ENCODE measurements at regions not wholly inside any gene's neighbourhood (a gene's known extent, or its start where the extent isn't known, plus 50 kb on each side); places are given as distances from the start of the nearest gene placed in this dataset.

DNA sequence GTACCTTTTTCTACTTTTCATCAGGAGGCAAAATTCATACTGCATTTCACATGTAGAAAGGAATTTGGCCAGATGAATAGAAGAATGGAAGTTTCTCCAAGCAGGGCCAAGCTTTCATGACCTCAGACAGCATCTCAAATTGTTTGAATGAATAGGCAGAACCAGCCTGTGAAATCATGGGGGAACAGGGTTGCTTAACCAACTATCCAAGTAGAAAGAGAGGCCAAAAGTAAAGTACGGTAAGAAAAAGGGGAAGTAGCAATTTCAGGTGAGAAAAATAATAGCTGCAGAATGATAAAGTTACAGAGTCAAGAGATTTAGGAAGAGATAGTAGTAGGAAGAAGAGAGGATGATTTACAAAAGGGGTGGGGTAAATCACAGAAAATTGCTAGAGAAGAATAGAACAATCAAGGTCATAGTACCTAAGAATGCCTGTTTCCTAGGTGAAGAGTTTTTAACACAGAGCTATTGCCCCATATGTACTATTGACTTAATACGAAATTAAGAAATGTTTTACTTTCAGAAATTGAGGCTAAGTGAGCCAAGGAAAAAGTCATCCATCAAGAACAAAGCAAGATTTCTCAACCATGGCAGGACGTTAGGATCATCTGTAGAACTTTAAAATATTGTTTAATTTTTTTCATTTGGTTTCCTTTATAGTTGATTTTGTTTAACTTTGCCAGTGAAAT, 177.1 kb upstream of the TET2 start:
- peak; percentile 7 for DNase-seq

DNA sequence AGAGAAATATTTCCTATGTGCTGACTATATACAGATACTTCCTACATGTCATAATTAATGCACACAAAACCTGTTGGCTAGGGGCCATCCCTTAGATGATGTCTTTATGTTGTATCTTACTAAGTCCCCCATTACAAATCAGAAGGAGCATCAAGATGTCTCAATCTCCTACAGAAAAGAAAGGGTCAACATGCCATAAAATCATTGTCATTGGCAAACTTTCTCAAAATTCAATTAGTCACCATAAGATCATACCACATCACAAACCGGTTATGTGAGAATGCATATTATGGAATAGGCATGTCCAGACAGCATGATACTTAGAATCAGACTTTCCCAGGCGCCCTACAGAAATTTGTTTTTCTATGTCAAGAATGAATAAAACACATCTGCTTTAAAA, 175.2 kb upstream of the TET2 start:
- DNase-seq = no peak

DNA sequence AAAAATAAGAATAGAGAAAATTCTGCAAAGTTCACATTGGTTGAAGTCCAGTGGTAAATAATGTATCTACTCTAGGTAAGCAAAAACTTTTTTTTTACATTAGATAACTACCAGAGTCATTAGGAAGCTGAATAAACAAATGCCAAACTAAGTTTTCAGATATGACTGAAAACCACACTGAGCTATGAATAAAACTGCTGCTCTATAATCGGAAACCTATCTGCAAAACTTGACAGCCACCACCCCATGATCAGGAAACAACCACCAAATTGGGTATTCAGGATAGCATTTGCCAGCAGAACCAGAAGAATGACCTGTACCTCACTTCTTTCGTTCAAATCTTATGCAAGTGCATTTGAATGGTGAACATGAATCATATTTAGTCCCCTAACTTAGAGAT, 173.0 kb upstream of the TET2 start:
- DNase-seq = peak; percentile 9

DNA sequence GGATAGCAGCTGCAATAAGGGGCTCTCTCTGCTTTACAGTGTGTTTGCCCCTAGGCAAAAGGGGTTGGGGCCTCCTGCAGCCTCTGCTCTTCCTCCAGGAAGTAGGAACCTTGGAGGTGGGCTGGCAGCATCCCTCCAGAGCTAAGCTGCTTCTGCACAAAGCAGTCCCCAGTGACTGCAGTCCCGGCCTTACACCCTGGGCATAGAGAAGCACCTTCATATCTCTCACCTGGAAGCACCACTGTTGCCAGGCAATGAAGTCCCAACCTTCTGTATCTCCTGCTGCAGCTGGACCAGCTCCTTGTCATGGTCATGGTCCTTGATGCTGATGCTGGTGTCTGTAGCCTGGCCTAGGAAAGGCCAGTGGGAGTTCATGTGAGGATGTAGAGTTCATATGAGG, 171.1 kb upstream of the TET2 start:
- DNase-seq = no peak

DNA sequence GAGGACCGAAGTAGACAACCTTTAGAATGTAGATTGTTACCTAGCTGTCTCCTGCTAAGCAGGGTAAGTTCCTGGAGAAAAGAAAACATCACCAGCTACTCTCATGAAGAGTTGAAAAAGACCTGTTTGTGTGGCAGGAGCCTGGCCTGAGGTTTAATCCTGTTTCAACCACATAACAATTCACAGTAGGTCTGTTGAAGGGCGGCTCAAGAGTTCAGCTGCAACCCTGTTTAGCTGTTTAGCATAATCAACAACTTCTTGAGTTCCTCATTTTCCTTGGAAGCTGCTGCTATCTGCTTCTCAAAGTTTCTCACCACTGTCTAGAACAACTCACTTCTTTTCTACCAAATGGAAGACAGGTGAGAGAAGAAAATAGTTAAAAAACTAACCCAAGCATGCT, 170.4 kb upstream of the TET2 start:
- DNase-seq = peak; percentile 23

DNA sequence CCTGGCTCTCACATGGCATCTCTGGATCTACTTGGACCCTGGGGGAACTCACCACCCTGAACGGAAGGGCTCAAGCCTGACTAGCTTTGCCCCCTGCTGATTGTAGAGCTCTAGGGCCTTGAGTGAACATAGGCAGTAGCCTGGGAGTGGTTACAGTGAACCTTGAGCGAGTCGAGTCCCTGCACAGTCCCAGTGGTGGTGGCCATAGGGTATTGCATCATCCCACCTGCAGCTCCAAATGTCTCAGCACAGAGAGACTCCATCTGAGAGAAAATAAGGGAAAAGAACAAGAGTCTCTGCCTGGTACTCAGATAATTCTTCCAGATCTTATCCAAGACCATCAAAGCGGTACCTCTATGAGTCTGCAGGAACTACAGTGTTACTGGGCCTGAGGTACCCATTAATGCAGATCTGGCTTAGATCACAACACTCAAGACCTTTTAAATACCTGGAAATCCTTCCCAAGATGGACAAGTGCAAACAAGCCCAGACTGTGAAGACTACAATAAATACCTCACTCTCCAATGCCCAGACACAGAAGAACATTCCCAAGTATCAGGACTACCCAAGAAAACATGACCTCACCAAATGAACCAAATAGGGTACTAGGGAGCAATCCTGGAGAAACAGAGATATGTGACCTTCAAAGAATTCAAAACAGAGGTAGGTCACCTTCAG, 167.5 kb upstream of the TET2 start:
- DNase-seq = no peak

DNA sequence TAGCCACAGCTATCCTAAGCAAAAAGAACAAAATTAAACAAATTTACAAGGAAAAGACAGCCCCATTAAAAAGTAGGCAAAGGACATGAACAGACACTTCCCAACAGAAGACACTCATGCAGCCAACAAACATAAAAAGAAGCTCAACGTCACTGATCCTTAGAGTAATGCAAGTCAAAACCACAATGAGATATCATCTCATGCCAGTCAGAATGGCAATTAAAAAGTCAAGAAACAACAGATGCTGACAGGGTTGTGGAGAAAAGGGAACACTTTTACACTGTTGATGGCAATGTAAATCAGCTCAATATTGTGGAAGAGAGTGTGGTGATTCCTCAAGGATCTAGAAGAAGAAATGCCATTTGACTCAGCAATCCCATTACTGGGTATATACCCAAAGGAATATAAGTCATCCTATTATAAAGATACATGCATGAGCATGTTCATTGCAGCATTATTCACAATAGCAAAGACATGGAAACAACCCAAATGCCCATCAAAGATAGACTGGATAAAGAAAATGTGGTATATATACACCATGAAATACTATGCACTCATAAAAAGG, 163.0 kb upstream of the TET2 start:
- peak; percentile 59 for DNase-seq

DNA sequence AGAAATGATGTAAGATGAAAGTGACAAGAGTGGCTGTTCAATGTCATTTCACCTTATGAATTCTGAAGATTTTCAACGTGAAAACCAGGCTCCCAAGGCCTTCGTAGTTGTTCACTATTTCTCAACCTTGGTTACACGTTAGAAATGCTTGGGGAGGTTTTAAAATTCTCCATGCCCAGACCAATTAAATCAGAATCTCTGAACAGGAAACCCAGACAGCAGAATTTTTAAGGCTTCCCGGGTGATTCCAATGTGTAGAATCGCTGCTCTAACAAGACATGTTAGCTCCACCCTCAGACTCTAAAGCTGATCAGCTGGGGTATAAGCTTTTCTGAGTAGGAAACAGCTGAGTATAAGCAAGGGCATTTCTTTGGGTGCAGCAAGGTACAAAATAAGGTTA, 160.4 kb upstream of the TET2 start:
- DNase-seq = no peak

DNA sequence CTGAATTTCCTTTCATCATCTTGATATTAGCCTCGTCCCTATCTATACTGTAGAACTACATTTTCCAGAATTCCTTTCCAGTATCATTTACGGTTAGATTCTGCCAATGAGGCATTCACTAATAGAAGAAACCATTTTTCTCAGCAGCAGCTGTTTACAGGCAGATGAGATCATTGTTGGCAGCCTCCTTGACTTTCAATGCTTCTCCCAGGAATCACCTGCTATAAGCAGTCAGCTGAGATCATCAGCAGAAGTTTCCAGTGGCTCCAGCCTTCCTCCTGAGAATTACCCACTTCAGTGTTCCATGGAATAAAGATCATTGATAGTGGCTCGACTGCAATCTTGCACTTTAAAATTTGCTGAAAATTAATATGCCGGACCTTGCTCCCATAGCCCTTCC, 157.3 kb upstream of the TET2 start:
- DNase-seq = no peak

DNA sequence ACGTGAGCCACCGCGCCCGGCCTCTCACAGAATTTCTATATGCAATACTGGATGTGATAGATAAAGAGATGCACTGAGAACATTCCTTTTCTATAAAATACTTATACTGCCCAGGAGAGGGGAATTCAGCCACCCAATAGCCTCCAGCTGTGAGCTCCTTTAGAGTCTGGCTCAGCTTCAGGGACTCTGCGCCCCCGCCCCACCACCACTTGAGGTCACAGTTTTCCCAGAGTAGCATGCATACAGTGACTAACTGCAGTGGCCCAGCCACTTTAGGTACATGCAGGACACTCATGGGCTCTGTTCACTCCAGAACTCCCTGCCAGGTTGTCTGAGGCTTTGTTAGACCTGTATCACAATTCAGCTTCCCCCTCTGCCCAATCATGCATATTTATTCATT, 144.4 kb upstream of the TET2 start:
- DNase-seq = no peak

DNA sequence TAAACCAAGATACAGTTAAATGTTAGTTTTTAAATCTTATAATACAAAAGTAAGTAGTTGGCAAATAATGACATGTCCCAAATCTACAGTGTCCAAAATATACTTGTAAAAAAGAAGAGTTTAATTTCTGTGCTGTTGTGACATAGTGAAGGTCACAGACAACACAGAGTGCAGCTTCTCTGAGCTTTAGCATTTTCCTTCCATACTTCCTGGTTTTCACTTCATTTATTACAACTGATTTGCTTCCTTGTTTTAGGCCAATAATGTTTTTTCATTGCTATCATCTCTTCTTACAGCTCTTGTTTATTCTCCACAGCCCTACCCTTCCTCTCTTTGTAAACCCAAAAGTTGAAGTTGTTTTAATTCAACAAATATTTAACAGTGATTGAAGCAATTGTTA, 132.4 kb upstream of the TET2 start:
- no peak for DNase-seq

DNA sequence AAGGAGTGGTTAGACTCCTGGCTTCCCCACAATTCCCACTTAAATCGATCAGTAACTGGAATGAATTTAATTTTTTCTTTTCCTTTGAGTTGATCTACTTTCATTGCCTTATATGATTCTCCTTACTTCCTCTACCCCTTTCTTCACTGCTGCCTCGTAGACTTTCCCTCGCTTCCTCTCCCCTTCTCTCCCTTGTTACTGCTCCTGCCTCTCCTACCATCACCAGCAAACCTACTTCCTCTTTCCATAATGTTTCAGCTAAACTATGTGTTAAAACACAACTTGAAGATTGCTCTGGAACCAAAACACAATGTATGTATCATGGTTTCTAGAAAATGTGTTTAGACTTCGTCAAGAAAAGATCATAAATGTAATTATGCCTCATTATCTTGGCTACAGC, 132.0 kb upstream of the TET2 start:
- peak; percentile 10 for DNase-seq

DNA sequence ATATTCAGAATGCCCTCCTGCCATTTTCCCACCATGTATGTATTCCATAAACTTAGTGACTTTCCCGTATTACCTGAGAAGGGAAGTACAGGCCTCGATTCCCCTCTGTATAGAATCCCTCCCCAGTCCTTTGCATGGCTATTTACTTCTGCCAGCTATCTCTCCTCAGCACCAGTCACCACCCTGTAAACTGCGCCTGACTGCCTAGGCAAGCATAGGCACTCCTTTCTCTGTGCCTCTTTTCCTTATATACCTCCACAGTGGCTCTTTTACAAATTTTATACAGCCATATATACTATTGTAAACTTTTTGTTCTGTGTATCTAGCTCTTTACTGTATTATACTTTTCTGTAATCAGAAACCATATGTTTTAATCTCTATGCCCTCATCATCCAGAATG, 130.9 kb upstream of the TET2 start:
- no peak for DNase-seq

DNA sequence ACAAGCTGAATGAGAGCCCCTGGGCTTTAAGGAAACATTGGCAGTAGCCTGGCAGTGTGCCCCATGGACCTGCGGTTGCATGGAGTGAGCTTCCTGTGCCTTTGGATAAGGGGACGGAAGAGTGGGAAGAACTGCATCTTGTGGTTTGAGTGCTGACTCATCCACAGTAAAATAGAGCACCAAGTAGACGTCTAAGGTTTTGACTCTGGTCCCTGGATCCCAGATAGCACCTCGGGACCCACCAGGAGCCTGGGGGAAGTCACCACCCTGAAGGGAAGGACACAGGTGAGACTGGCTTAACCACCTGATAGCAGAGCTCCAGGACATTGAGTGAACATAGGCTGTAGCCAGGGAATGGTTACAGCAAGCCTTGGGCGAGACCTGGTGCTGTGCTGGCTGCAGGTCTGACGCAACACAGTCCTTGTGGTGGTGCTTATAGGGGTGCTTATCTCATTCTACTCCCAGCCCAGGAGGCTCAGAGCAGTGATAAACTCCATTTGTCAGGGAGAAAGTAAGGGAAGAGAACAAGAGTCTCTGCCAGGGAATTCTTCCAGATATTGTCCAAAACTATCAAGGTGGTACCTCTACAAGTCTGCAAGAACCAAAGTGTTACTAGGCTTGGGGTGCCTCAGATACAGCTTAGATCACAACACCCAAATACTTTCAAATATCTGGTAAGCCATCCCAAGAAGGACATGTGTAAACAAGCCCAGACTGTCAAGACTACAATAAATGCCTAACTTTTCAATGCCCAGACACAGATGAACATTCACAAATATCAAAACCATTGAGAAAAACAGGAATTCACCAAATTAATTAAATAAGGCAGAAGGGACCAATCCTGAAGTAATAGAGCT, 123.6 kb upstream of the TET2 start:
- DNase-seq = peak; percentile 86

DNA sequence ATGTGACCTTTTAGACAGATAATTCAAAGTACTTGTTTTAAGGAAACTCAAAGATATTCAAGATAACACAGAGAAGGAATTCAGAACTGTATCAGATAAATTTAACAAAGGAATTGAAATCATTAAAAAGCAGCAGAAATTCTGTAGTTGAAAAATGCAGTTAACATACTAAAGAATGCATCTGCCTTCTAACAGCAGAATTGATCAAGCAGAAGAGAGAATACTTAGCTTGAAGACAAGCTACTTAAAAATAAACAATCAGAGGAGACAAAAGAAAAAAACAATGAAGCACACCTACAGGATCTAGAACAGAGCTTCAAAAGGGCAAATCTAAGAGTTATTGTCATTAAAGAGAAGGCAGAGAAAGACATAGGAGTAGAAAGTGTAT, 123.0 kb upstream of the TET2 start:
- no peak for DNase-seq

DNA sequence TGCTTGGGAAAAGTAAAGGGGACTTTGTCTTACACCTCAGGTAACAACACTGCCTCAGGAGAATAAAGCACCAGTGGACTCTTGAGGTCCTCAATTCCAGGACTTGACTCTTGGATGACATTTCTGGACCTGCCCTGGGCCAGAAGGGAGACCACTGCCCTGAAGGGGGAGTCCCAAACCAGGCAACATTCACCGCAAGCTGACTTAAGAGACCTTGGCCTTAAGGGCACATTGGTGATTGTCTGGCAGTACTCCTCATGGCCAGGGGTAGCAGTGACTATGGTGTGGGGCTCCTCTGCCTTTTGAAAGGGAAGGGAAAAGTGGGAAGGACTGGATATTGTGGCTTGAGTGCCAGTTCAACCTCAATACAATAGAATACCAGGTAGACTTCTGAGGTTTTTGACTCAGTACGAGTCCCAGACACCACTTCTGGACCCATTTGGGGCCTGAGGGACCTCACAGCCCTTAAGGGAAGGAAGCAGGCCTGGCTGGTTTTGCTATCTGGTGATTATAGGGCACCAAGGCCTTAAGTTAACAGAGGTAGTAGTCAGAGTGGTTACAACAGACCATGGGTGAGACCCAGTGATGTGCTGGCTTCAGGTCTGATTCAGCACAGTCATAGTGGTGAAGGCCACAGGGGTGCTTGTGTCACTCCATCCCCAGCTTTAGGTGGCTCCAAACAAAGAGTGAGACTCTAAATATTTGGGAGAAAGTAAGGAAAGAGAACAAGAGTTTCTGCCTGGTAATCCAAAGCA, 121.2 kb upstream of the TET2 start:
- DNase-seq = peak; percentile 18

DNA sequence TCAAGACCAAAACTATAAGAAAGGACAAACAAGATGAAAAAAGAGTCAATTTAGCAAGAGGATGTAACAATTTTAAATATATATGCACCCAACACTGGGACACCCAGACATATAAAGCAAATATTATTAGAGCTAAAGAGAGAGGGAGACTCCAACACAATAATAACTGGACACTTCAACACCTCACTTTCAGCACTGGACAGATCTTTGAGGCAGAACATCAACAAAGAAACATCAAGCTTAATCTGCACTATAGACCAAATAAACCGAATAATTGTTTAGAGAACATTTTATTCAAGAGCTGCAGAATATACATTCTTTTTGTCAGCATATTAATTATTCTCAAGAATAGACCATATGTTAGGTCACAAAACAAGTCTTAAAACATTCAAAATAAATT, 109.7 kb upstream of the TET2 start:
- DNase-seq = no peak

DNA sequence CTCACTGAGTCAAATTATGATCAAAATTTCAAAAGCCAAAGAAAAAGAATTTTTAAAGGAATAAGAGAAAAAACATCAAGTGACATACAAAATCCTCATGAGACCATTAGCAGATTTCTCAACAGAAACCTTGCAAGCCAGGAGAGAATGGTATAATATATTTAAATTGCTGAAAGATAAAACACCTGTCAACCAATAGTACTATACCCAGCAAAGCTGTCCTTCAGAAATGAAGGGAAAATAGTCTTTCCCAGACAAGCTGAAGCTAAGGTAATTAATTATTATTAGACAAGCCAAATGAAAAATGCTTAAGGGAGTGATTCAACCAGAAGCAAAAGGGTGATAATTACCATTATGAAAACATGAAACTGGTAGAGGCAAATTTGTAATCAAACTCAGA, 104.2 kb upstream of the TET2 start:
- DNase-seq = no peak

DNA sequence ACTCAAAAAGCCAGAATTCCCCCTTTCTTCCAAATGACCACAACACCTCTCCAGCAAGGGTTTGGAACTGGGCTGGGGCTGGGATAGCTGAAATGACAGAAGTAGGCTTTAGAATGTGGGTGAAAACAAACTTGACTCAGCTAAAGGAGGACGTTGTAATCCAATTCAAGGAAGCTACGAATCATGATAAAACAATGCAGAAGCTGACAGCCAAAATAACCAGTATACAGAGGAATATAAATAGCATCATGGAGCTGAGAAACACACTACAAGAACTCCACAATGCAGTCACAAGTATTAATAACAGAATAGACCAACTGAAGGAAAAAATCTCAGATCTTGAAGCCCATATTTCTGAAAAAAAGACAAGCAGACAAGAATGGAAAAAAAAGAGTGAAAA, 95.8 kb upstream of the TET2 start:
- no peak for DNase-seq

DNA sequence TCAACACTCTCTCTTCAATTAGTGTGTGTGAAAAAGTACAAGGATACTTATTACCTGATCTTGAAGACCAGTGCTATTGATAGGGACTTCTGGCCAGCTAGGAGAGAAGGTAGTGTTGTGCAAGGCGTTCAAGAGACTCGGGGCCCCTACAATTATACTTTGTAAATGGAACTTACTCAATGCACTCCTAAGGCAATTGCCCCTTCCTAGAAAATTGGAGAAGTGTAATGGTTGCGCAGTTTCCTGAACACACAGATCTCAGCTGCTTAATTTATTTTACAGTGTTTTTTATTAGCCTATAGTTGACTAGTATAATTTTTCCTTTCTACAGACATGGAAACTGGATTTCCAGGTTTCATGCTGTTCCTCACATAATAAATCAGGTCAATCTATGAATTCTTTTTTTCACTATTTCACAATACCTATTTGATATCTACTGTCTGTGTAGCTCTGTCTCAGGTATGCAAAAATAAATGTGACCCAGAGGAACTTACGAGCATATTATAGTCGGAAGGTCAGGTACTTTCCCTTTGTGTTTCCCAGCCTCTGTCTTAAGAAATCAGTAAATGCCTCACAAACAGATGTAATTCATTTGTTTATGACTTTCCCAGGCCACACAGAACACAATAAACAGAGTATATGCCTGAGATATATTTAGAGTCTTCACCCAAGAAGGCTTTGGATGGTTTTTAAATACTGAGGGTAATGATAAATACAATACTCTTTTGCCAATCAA, 89.1 kb upstream of the TET2 start:
- DNase-seq = peak; percentile 59

DNA sequence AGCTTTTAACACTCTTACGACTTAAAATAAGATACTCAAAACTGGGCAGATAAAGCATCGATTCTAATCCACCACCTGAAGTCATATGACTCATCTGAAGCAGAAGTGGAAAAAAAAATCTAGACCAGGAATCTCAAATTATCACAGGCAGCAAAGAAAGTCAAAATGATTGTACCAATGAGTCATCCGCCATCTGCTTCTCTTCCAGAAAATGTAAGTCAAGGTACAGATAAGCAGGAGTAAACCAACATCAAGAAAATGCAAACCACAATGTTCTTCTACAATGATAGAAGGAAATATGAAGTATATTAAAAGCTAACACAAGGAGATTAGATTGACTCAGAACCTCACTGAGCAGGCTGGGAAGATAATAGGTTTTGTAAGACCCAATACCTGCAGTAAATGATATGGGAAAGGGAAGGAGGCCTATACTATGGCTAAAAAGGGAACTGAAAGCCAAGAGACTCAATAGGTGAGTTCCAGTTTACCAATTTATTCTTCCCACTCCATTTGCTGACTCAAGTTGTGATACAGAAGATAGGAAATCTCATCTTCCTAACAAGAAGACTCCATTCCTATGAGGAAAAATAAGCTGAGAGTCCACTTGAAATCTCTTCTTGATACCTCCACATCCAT, 88.4 kb upstream of the TET2 start:
- peak; percentile 76 for DNase-seq

DNA sequence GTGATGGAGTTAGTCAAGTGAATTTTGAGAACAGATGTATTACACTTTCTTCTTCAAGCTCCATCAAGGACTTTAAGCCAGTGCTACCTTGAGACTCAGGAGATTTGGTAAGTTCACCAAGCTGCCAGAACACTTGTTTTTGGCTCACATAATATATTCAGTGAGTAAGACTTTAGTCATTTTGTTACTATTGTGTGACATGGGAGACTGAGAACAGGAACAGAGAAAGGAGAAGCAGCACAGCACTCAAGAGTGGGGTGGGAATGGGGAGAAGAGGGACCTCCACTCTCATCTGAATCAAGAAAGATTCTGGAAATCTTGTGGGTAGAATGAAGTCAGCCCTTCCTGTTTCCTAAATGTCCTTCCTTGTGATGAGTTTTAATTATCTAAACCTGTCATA, 87.3 kb upstream of the TET2 start:
- DNase-seq = no peak

Measured in hematopoietic multipotent progenitor cell treated with erythropoietin and hydrocortisone succinate and interleukin-3 and kit ligand, for 6 days (in vitro differentiated cells).